Parathyroid adenoma (tissue), 2 donors: ENCODE measurements at regions not wholly inside any gene's neighbourhood (a gene's known extent, or its start where the extent isn't known, plus 50 kb on each side); places are given as distances from the start of the nearest gene placed in this dataset.

Experiments
- H2AFZ ChIP-seq: fragments of 300-600 bp; sonication (generic); one replicate; pipeline ENCODE4 v1.7.0; 2017; ENCODE audit warnings: antibody characterized with exemption, mild to moderate bottlenecking
- H3K27ac ChIP-seq: fragments of 300-600 bp; sonication (generic); one replicate; pipeline ENCODE4 v1.7.0; 2017
- H3K27me3 ChIP-seq: fragments of 300-600 bp; sonication (generic); one replicate; pipeline ENCODE4 v1.7.0; 2017; ENCODE audit warnings: low read length; ENCODE audit not compliant: control insufficient read depth, insufficient read depth
- H3K36me3 ChIP-seq: fragments of 300-600 bp; sonication (generic); one replicate; pipeline ENCODE4 v1.7.0; 2017; ENCODE audit warnings: low read length; ENCODE audit not compliant: control insufficient read depth, insufficient read depth
- H3K4me1 ChIP-seq: fragments of 300-600 bp; sonication (generic); one replicate; pipeline ENCODE4 v1.7.0; 2017; ENCODE audit warnings: control low read depth
- H3K4me2 ChIP-seq: fragments of 300-600 bp; sonication (generic); one replicate; pipeline ENCODE4 v1.7.0; 2017; ENCODE audit warnings: low read length
- H3K4me3 ChIP-seq: fragments of 300-600 bp; sonication (generic); one replicate; pipeline ENCODE4 v1.7.0; 2017; ENCODE audit warnings: low read depth, low read length
- H3K79me2 ChIP-seq: fragments of 300-600 bp; sonication (generic); one replicate; pipeline ENCODE4 v1.7.0; 2017; ENCODE audit warnings: control low read depth
- H3K9ac ChIP-seq: fragments of 300-600 bp; sonication (generic); one replicate; pipeline ENCODE4 v1.7.0; 2017; ENCODE audit warnings: mild to moderate bottlenecking
- H3K9me3 ChIP-seq: fragments of 300-600 bp; sonication (generic); one replicate; pipeline ENCODE4 v1.7.0; 2017; ENCODE audit warnings: low read length; ENCODE audit not compliant: control insufficient read depth
- TF ChIP-seq, protein P1 (sequence below): fragments of 300-600 bp; sonication (generic); IDR thresholded peaks from one replicate; pipeline ENCODE4 v1.7.0; 2017; ENCODE audit warnings: antibody characterized with exemption, mild to moderate bottlenecking
- donor health status: primary hyperparathyroidism.

DNA sequence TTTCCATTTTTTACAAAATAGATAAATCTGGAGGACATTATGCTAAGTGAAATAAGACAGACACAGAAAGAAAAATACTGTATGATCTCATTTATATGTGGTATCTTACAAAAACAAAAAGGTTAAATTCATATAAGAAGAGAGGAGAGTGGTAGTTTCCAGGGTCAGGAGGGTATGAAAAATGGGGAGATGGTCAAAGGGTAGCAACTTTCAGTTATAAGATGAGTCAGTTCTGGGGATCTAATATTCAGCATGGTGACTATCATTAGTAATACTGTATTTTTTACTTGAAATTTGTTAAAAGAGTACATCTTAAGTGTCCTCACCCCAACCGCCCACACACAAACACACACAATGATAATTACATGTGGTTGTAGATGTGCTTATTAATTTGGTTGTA, 1250.1 kb downstream of the SORCS1 start:
- H3K4me3 ChIP-seq = no peak overlapping the region
- H3K9me3 ChIP-seq = no peaks in the 10 kb centered on the region
- H2AFZ ChIP-seq = no peak overlapping the region
- no peak overlapping the region for H3K27ac ChIP-seq
- H3K4me2 ChIP-seq = no peak overlapping the region
- TF ChIP-seq, protein P1, sequence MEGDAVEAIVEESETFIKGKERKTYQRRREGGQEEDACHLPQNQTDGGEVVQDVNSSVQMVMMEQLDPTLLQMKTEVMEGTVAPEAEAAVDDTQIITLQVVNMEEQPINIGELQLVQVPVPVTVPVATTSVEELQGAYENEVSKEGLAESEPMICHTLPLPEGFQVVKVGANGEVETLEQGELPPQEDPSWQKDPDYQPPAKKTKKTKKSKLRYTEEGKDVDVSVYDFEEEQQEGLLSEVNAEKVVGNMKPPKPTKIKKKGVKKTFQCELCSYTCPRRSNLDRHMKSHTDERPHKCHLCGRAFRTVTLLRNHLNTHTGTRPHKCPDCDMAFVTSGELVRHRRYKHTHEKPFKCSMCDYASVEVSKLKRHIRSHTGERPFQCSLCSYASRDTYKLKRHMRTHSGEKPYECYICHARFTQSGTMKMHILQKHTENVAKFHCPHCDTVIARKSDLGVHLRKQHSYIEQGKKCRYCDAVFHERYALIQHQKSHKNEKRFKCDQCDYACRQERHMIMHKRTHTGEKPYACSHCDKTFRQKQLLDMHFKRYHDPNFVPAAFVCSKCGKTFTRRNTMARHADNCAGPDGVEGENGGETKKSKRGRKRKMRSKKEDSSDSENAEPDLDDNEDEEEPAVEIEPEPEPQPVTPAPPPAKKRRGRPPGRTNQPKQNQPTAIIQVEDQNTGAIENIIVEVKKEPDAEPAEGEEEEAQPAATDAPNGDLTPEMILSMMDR = no peak
- no peaks in the 10 kb centered on the region for H3K4me1 ChIP-seq
- H3K27me3 ChIP-seq = no peaks in the 10 kb centered on the region
- H3K9ac ChIP-seq = no peak overlapping the region
- no peaks in the 10 kb centered on the region for H3K79me2 ChIP-seq
- no peaks in the 10 kb centered on the region for H3K36me3 ChIP-seq

DNA sequence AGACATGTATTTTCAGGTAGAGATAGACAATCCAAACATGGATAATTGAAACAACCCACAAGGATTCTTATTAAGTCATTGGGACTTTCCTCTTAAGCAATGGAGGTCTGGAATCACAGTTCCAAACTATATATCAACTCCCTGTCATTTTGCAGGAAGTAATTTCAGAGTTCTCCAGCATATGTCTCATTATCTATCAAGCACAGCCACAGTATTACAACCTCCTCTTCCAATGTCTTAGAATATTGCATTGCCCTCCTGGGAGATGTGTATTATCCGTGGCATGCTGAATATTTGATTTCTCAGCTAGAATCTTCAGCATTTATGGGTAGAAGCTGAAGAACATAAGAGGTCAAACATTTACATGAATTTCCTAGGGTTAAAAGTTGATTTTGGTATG, 1255.8 kb downstream of the SORCS1 start:
- Histone ChIP-seq H3K27me3 (no peaks in the 10 kb centered on the region), H3K9me3 (no peaks in the 10 kb centered on the region), H3K27ac (no peak overlapping the region), H2AFZ (no peak overlapping the region), H3K4me2 (no peak overlapping the region), H3K36me3 (no peaks in the 10 kb centered on the region), H3K79me2 (no peaks in the 10 kb centered on the region), H3K4me3 (no peak overlapping the region), H3K4me1 (no peaks in the 10 kb centered on the region), H3K9ac (no peak overlapping the region)
- TF ChIP-seq, protein P1 = no peak

DNA sequence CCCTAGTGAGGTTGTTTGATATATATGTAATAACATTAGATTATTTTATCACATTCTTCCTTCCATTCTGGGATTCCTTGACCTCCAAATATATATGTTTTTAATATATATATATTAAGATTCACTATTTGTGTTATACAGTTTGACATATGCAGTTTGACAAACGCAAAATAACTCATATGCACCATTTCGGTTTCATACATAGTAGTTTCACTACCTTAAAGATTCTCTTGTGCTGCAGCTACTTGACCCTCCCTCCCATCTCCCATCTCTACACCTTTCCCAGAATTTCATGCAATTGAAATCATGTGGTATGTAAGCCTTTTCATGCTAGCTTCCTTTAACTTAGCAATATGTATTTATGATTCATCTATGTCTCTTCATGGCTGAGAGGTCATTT, 1244.4 kb downstream of the SORCS3 start:
- H3K9ac ChIP-seq = no peak overlapping the region
- H3K36me3 ChIP-seq = no peaks in the 10 kb centered on the region
- H3K27ac ChIP-seq = no peak overlapping the region
- no peaks in the 10 kb centered on the region for H3K27me3 ChIP-seq
- TF ChIP-seq, protein P1 = no peak
- no peaks in the 10 kb centered on the region for H3K4me1 ChIP-seq
- H3K4me3 ChIP-seq = no peak overlapping the region
- H3K4me2 ChIP-seq = no peak overlapping the region
- no peaks in the 10 kb centered on the region for H3K9me3 ChIP-seq
- H2AFZ ChIP-seq = no peak overlapping the region
- H3K79me2 ChIP-seq = no peaks in the 10 kb centered on the region

DNA sequence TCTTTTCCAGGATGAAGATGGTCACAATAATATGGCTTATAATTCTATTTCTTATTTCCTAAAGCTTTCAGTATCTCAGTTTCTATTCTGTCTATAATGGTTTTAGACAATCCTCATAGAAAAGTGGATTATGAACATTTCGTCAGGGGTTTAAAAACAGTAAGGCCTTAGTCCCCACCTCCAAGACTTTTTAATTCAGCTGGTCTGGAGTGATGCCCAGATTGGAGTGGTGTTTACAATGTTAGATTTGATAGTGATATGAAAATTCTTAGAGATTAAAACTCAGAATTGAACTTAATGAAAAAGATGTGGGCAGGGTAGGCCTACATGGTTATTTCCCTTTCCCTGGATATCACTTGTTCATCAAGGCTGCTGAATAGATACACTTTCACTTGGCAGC, 1238.3 kb downstream of the SORCS3 start:
- no peak overlapping the region for H3K4me3 ChIP-seq
- no peaks in the 10 kb centered on the region for H3K9me3 ChIP-seq
- TF ChIP-seq, protein P1 = no peak
- no peaks in the 10 kb centered on the region for H3K36me3 ChIP-seq
- H3K27ac ChIP-seq = no peak overlapping the region
- H3K9ac ChIP-seq = no peak overlapping the region
- H2AFZ ChIP-seq = no peak overlapping the region
- H3K4me2 ChIP-seq = no peak overlapping the region
- H3K4me1 ChIP-seq = no peaks in the 10 kb centered on the region
- H3K27me3 ChIP-seq = no peaks in the 10 kb centered on the region
- H3K79me2 ChIP-seq = no peaks in the 10 kb centered on the region

DNA sequence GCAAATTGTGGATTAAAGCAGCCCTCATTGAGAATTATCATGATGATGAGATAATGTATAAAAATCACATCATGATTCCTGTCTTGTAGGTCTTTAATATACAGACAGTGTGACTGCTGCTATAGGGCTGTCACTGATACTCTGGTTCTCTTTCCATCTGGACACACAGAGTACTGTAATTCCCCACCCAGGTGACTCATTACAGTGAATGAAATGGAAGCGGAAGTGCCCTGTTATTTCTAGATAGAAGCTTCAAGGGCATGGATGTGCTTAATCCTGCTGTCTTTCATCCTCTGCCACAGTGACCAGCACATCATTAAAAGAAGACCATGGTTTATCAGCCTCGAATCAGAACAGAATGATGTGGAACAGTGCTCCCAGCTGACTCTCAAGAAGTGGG, 1234.0 kb downstream of the SORCS3 start:
- Histone ChIP-seq H3K4me2 (no peak overlapping the region), H3K27ac (no peak overlapping the region), H2AFZ (no peak overlapping the region), H3K27me3 (no peaks in the 10 kb centered on the region), H3K9me3 (no peaks in the 10 kb centered on the region), H3K36me3 (no peaks in the 10 kb centered on the region), H3K4me3 (no peak overlapping the region), H3K9ac (no peak overlapping the region), H3K79me2 (no peaks in the 10 kb centered on the region), H3K4me1 (no peaks in the 10 kb centered on the region)
- TF ChIP-seq, protein P1 = no peak
